Ovary (tissue), 7 donors: ENCODE measurements at regions not wholly inside any gene's neighbourhood (a gene's known extent, or its start where the extent isn't known, plus 50 kb on each side); places are given as distances from the start of the nearest gene placed in this dataset.

Experiments used
- DNase-seq, 5 donors: peaks; one replicate each; pipeline ENCODE4 v3.0.0-alpha.2; 2019 to 2020
- H3K27ac ChIP-seq, 2 donors: fragments of 200-600 bp; one replicate each; pipeline versions ENCODE4 v1.5.1 to v1.8.0; 2019 to 2022
- H3K27me3 ChIP-seq: fragments of 200-600 bp; one replicate; pipeline ENCODE4 v1.8.0; 2022
- H3K36me3 ChIP-seq: fragments of 200-600 bp; sonication (generic); one replicate; pipeline ENCODE4 v1.5.1; 2019
- H3K4me1 ChIP-seq: one replicate; pipeline ENCODE4 v1.8.1; 2013; ENCODE audit warnings: mild to moderate bottlenecking, moderate library complexity; ENCODE audit not compliant: insufficient read depth
- H3K4me3 ChIP-seq: fragments of 200-600 bp; sonication (generic); one replicate; pipeline ENCODE4 v1.5.1; 2017
- H3K9me3 ChIP-seq, 2 donors: fragments of 200-600 bp in 1 of 2; sonication (generic) in 1 of 2; one replicate each; pipeline versions ENCODE4 v1.5.1 to v1.8.1; 2013 to 2019; ENCODE audit warnings: mild to moderate bottlenecking in 1 of 2, moderate library complexity in 1 of 2
- CTCF ChIP-seq, 3 donors: fragments of 450-650 bp in 2 of 3; fragments of 200-600 bp in 1 of 3; IDR thresholded peaks; one replicate each; pipeline versions ENCODE4 v1.5.1 to v1.8.0; 2016 to 2022; ENCODE audit warnings: antibody characterized with exemption in 3 of 3, mild to moderate bottlenecking in 1 of 3
- EP300 ChIP-seq: sonication (generic); formaldehyde crosslinking; IDR thresholded peaks from one replicate; pipeline ENCODE4 v1.6.1; 2017; ENCODE audit warnings: antibody characterized with exemption
- POLR2A ChIP-seq: fragments of 450-650 bp; IDR thresholded peaks from one replicate; pipeline ENCODE4 v1.6.1; 2017; ENCODE audit warnings: antibody characterized with exemption, mild to moderate bottlenecking, moderate library complexity
- WGBS, 3 donors: extraction: QIAGEN DNeasy Blood & Tissue Kit in 1 of 3; methylation state at CpG; one replicate each; pipeline versions ENCODE4 v1.1.5 to v1.1.7; 2013 to 2017; 5-methylcytosine and 5-hydroxymethylcytosine counted together
- intact Hi-C, 4 donors: fragments of 100-400 bp; cut with DNase I; formaldehyde crosslinking; loops; one replicate each; pipeline versions ENCODE4 v1.11.0 to v1.15.1; 2022 to 2023
- donor health status: DM: no; HTN: no; CAD: no; lungs with moderate emphysema.
- donor health status: DM: no; HTN: no; CAD: no.
- donor health status: Bipolar disorder and iron deficiency.
- donor health status: DM: no; HTN: no; CAD: no.
- donor health status: DM: yes; HTN: yes; CAD: no.

- no peak for DNase-seq
- no peak overlapping the region for H3K27ac ChIP-seq
- H3K4me1 ChIP-seq = no peaks in the 10 kb centered on the region
- H3K4me3 ChIP-seq = no peak overlapping the region
- TF ChIP-seq POLR2A (no peak), CTCF (IDR thresholded peaks at IDR 0.05) (no peak), EP300 (no peak)
- no peaks in the 10 kb centered on the region for H3K9me3 ChIP-seq
- no peaks in the 10 kb centered on the region for H3K36me3 ChIP-seq
- intact Hi-C loops = no loop called here
- H3K27me3 ChIP-seq = no peaks in the 10 kb centered on the region
- 87 to 95% (median 89%) methylated on average over 2 of the region's 2 CpGs for WGBS, 3 donors
These were observed 367.2 kb upstream of the B3GALT2 start for GRCh38 chr1:193553564-193553963.

- no peaks in the 10 kb centered on the region for H3K27me3 ChIP-seq
- WGBS, 3 donors = 92 to 96% (median 96%) methylated on average over 4 of the region's 4 CpGs
- intact Hi-C loops = no loop called here
These were observed 365.9 kb upstream of the B3GALT2 start for GRCh38 chr1:193552274-193552673.

GRCh38 chr1:193549081-193549480, 362.7 kb upstream of the B3GALT2 start:
- Histone ChIP-seq H3K4me1 (no peaks in the 10 kb centered on the region), H3K9me3 (no peaks in the 10 kb centered on the region), H3K4me3 (no peak overlapping the region), H3K27ac (no peak overlapping the region), H3K36me3 (no peaks in the 10 kb centered on the region), H3K27me3 (no peaks in the 10 kb centered on the region)
- intact Hi-C loops = no loop called here
- DNase-seq = no peak
- TF ChIP-seq EP300 (no peak), CTCF (IDR thresholded peaks at IDR 0.05) (no peak), POLR2A (no peak)
- WGBS, 3 donors = 97 to 100% (median 97%) methylated on average over 1 of the region's 1 CpG

More at GRCh38 chr1:193552274-193552673, 365.9 kb upstream of the B3GALT2 start:
- H3K36me3 ChIP-seq = no peaks in the 10 kb centered on the region
- no peak overlapping the region for H3K4me3 ChIP-seq
- no peaks in the 10 kb centered on the region for H3K4me1 ChIP-seq
- H3K27ac ChIP-seq = no peak overlapping the region
- no peaks in the 10 kb centered on the region for H3K9me3 ChIP-seq
- TF ChIP-seq EP300 (no peak), CTCF (IDR thresholded peaks at IDR 0.05) (no peak), POLR2A (no peak)
- DNase-seq = no peak

- 63 to 80% (median 65%) methylated on average over 2 of the region's 2 CpGs for WGBS, 3 donors
- H3K27me3 ChIP-seq = no peaks in the 10 kb centered on the region
- H3K4me1 ChIP-seq = peaks cover 3% of the 10 kb centered on the region
- intact Hi-C loops = no loop called here
- no peaks in the 10 kb centered on the region for H3K9me3 ChIP-seq
- no peak for TF ChIP-seq EP300
- TF ChIP-seq CTCF (IDR thresholded peaks at IDR 0.05) = no peak
- no peak for TF ChIP-seq POLR2A
- no peak overlapping the region for H3K4me3 ChIP-seq
- no peaks in the 10 kb centered on the region for H3K36me3 ChIP-seq
- DNase-seq = no peak
- no peak overlapping the region for H3K27ac ChIP-seq
These were observed 358.8 kb upstream of the B3GALT2 start for GRCh38 chr1:193545171-193545570.

GRCh38 chr1:193543259-193543658, 356.8 kb upstream of the B3GALT2 start:
- Histone ChIP-seq H3K9me3 (no peaks in the 10 kb centered on the region), H3K27me3 (no peaks in the 10 kb centered on the region), H3K27ac (no peak overlapping the region), H3K4me3 (no peak overlapping the region), H3K36me3 (no peaks in the 10 kb centered on the region), H3K4me1 (peaks cover 3% of the 10 kb centered on the region)
- intact Hi-C loops = no loop called here
- TF ChIP-seq EP300 = no peak
- TF ChIP-seq CTCF (IDR thresholded peaks at IDR 0.05) = no peak
- no peak for TF ChIP-seq POLR2A
- DNase-seq = peak in 1 of 5 donors; percentile 22
- WGBS, 3 donors = 29 to 46% (median 35%) methylated on average over 4 of the region's 4 CpGs
